ENCODE measurements at regions not wholly inside any gene's neighbourhood (a gene's known extent, or its start where the extent isn't known, plus 50 kb on each side); places are given as distances from the start of the nearest gene placed in this dataset.

DNA sequence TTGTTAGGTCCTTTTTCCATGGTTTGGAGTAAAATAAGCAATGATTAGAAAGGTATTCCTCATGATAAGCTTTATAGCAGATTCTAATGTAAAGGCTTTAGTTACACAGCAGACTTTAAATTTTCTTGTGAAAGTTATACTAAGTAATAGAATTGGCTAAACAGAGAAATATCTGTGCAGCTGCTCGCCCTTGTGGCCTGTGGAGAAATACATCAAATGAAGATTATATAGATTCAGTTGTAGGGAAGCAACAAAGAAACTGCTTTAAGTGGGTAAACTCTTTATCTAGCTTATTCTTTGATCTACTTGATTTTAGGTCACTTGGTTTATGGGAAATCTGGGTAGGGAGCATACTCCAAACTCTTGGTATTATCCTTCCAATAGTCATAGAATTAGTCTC, 1269.7 kb upstream of the SPRY2 start:
- no peaks in the 10 kb centered on the region for H3K4me1 ChIP-seq
- intact Hi-C loops (cut with DNase I), result no loop called here
- H3K36me3 ChIP-seq, result no peaks in the 10 kb centered on the region
- no peak overlapping the region for H3K27ac ChIP-seq
- H3K9me3 ChIP-seq, result no peaks in the 10 kb centered on the region
- H3K4me3 ChIP-seq (replicated peaks in 1 of 3), result no peak overlapping the region
- DNase-seq, result peak in 1 of 2 donors; percentile 3
- no peak for TF ChIP-seq POLR2A (IDR thresholded peaks at IDR 0.05)
- TF ChIP-seq, protein P1, sequence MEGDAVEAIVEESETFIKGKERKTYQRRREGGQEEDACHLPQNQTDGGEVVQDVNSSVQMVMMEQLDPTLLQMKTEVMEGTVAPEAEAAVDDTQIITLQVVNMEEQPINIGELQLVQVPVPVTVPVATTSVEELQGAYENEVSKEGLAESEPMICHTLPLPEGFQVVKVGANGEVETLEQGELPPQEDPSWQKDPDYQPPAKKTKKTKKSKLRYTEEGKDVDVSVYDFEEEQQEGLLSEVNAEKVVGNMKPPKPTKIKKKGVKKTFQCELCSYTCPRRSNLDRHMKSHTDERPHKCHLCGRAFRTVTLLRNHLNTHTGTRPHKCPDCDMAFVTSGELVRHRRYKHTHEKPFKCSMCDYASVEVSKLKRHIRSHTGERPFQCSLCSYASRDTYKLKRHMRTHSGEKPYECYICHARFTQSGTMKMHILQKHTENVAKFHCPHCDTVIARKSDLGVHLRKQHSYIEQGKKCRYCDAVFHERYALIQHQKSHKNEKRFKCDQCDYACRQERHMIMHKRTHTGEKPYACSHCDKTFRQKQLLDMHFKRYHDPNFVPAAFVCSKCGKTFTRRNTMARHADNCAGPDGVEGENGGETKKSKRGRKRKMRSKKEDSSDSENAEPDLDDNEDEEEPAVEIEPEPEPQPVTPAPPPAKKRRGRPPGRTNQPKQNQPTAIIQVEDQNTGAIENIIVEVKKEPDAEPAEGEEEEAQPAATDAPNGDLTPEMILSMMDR (IDR thresholded peaks at IDR 0.05), result peak in 4 of 6 experiments; percentile 13 to 29 (median 23)
- WGBS, 2 donors, result 59 to 80% methylated on average over 1 of the region's 1 CpG
- H3K27me3 ChIP-seq, result no peaks in the 10 kb centered on the region

DNA sequence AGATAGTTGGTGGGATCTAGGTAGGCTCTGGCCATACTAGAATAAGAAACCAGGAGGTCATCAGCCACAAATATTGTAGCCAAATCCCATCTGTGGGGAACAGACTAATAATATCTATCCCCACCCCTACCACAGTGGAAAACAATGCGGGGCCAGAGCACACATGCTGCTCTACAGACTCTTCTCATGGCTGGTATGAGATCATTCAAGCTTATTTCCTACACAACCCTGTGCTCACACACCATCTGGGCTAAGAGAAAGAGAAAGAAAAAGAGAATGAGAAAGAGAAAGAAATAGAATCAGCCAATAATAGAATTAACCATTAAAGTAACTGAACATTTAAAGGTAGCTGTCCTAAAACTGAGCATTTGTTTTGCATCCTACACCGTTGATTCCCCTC, 1268.4 kb upstream of the SPRY2 start:
- intact Hi-C loops (cut with DNase I), result no loop called here
- TF ChIP-seq, protein P1 (IDR thresholded peaks at IDR 0.05), result no peak
- TF ChIP-seq POLR2A (IDR thresholded peaks at IDR 0.05), result no peak
- DNase-seq, result no peak
- Histone ChIP-seq H3K4me1 (no peaks in the 10 kb centered on the region), H3K4me3 (replicated peaks in 1 of 3) (no peak overlapping the region), H3K9me3 (no peaks in the 10 kb centered on the region), H3K27me3 (no peaks in the 10 kb centered on the region), H3K27ac (no peak overlapping the region), H3K36me3 (no peaks in the 10 kb centered on the region)
- 88 to 91% methylated on average over 2 of the region's 2 CpGs for WGBS, 2 donors

DNA sequence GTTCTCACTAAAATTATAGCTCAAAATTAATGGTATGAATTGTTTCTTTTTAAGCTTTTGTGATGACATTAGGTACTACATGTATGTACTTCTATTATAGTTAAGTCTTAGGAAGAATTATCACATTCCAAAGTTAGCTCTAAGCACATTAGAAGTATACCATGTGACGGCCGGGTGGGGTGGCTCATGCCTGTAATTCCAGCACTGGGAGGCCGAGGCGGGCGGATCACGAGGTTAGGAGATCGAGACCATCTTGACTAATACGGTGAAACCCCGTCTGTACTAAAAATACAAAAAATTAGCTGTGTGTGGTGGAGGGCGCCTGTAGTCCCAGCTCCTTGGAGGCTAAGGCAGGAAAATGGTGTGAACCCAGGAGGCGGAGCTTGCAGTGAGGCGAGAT, 1265.1 kb upstream of the SPRY2 start:
- WGBS, 2 donors, result 94 to 97% methylated on average over 12 of the region's 12 CpGs

DNA sequence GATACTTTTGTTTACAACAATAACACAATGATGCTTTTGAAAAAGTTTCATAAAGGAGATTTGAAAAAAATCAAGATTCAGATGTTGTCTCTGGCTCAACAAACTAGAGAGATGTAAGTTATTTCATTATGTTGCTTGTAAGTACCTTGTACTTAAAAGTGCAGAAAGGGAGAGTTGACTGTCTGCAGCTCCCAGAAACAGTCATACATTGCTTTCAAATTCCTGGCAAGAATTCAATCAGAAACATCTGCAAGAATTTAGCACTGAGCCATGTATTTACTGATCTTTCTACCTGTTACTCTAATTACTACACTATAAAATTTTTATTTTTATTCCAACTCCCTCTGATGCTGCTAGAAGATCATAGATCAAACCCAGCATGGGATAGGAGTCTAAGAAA, 1261.3 kb upstream of the SPRY2 start:
- H3K4me3 ChIP-seq (replicated peaks in 1 of 3), result no peak overlapping the region
- TF ChIP-seq, protein P1 (IDR thresholded peaks at IDR 0.05), result no peak
- TF ChIP-seq POLR2A (IDR thresholded peaks at IDR 0.05), result no peak
- peaks cover 0 to 4% of the 10 kb centered on the region in 2 donors for H3K4me1 ChIP-seq
- no peaks in the 10 kb centered on the region for H3K27me3 ChIP-seq
- intact Hi-C loops (cut with DNase I), result no loop called here
- H3K27ac ChIP-seq, result no peak overlapping the region
- DNase-seq, result no peak
- H3K9me3 ChIP-seq, result no peaks in the 10 kb centered on the region
- H3K36me3 ChIP-seq, result no peaks in the 10 kb centered on the region

More for the DNA sequence above, 1265.1 kb upstream of the SPRY2 start:
- no peak for DNase-seq
- intact Hi-C loops (cut with DNase I), result no loop called here
- Histone ChIP-seq H3K4me3 (replicated peaks in 1 of 3) (no peak overlapping the region), H3K27me3 (no peaks in the 10 kb centered on the region), H3K4me1 (no peaks in the 10 kb centered on the region), H3K9me3 (no peaks in the 10 kb centered on the region), H3K27ac (no peak overlapping the region), H3K36me3 (no peaks in the 10 kb centered on the region)
- TF ChIP-seq, protein P1 (IDR thresholded peaks at IDR 0.05), result no peak
- TF ChIP-seq POLR2A (IDR thresholded peaks at IDR 0.05), result no peak

DNA sequence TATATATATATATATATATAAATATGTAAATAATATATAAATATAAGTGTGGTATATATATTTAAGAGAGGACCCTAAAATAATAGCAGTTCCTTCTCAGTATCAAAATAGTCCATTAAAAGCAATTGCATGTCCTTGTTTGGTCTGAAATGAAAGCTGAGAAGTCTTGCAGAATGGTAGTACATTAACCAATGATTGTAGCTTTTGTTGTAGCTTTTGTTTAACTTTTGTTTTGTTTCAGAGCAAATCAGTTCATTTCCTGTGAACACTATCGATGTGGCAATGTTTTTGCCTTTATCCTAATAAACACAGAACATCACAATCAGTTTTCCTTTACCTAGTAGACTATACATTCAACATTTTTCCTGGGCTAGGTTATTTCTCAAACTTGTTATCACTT, 1256.2 kb upstream of the SPRY2 start:
- WGBS, 2 donors, result 73 to 77% methylated on average over 1 of the region's 1 CpG
- no peaks in the 10 kb centered on the region for H3K27me3 ChIP-seq

More for the DNA sequence above, 1256.2 kb upstream of the SPRY2 start:
- DNase-seq, result no peak
- Histone ChIP-seq H3K36me3 (no peaks in the 10 kb centered on the region), H3K4me3 (replicated peaks in 1 of 3) (no peak overlapping the region), H3K4me1 (peaks cover 1 to 4% of the 10 kb centered on the region in 2 donors), H3K9me3 (no peaks in the 10 kb centered on the region), H3K27ac (no peak overlapping the region)
- intact Hi-C loops (cut with DNase I), result no loop called here
- TF ChIP-seq, protein P1 (IDR thresholded peaks at IDR 0.05), result no peak
- no peak for TF ChIP-seq POLR2A (IDR thresholded peaks at IDR 0.05)
